ENCODE measurements at regions not wholly inside any gene's neighbourhood (a gene's known extent, or its start where the extent isn't known, plus 50 kb on each side); places are given as distances from the start of the nearest gene placed in this dataset.
"Not testable (repeated sequence)": the region's sequence is repeated elsewhere in the genome, so short reads cannot be mapped to it uniquely, and the experiment has no call there.

GRCh38 chr5:99030906-99031440, 102.2 kb upstream of the CHD1 start:
- no peak for TF ChIP-seq POLR2A (IDR thresholded peaks at IDR 0.05)
- TF ChIP-seq CTCF (IDR thresholded peaks at IDR 0.05), result no peak
- Histone ChIP-seq H3K4me3 (no peak overlapping the region), H3K4me1 (peaks cover 4 to 23% (median 5%) of the 10 kb centered on the region in 3 donors), H3K27me3 (no peaks in the 10 kb centered on the region), H3K9me3 (no peaks in the 10 kb centered on the region), H3K36me3 (no peaks in the 10 kb centered on the region), H3K27ac (no peak overlapping the region)
- intact Hi-C loops (cut with DNase I), result loop anchor here (5.0 kb wide), 1 partner anchor 124 kb away; no protein-coding TSS in a partner anchor
- DNase-seq, result no peak

- intact Hi-C loops (cut with DNase I), result no loop called here
- H3K36me3 ChIP-seq, result no peaks in the 10 kb centered on the region
- H3K4me3 ChIP-seq, result no peak overlapping the region
- H3K27me3 ChIP-seq, result no peaks in the 10 kb centered on the region
- peaks cover 4 to 28% (median 5%) of the 10 kb centered on the region in 3 donors for H3K4me1 ChIP-seq
- H3K9me3 ChIP-seq, result no peaks in the 10 kb centered on the region
- 91 to 92% methylated on average over 1 of the region's 1 CpG for WGBS, 2 donors
- TF ChIP-seq CTCF (IDR thresholded peaks at IDR 0.05) (no peak), POLR2A (IDR thresholded peaks at IDR 0.05) (no peak)
- no peak for DNase-seq
- no peak overlapping the region for H3K27ac ChIP-seq
Measured at GRCh38 chr5:99029172-99029571, 100.4 kb upstream of the CHD1 start.

- DNase-seq; intact Hi-C loops (cut with DNase I); H3K36me3 ChIP-seq; H3K27me3 ChIP-seq; H3K27ac ChIP-seq; H3K9me3 ChIP-seq; H3K4me3 ChIP-seq: not testable (repeated sequence)
- WGBS, 2 donors, result 78 to 83% methylated on average over 6 of the region's 6 CpGs
- H3K4me1 ChIP-seq, result peaks cover 4 to 19% (median 5%) of the 10 kb centered on the region in 3 donors
Measured at GRCh38 chr5:99028170-99028569, 99.4 kb upstream of the CHD1 start.

GRCh38 chr5:99025298-99026045, 96.7 kb upstream of the CHD1 start:
- TF ChIP-seq CTCF (IDR thresholded peaks at IDR 0.05), result no peak
- TF ChIP-seq POLR2A (IDR thresholded peaks at IDR 0.05), result no peak
- intact Hi-C loops (cut with DNase I), result no loop called here
- Histone ChIP-seq H3K27me3 (no peaks in the 10 kb centered on the region), H3K27ac (no peak overlapping the region), H3K9me3 (no peaks in the 10 kb centered on the region), H3K4me3 (no peak overlapping the region), H3K36me3 (no peaks in the 10 kb centered on the region), H3K4me1 (peaks cover 0 to 11% (median 0%) of the 10 kb centered on the region in 3 donors)
- 58 to 80% methylated on average over 5 of the region's 5 CpGs for whole genome bisulfite sequencing, 2 donors
- no peak for DNase-seq

GRCh38 chr5:99023330-99023729, 94.5 kb upstream of the CHD1 start:
- no peaks in the 10 kb centered on the region for H3K27me3 ChIP-seq
- H3K9me3 ChIP-seq, result no peaks in the 10 kb centered on the region
- H3K4me3 ChIP-seq, result no peak overlapping the region
- DNase-seq, result no peak
- H3K4me1 ChIP-seq, result peaks cover 0 to 21% (median 0%) of the 10 kb centered on the region in 3 donors
- 77 to 80% methylated on average over 3 of the region's 3 CpGs for WGBS, 2 donors
- TF ChIP-seq CTCF (IDR thresholded peaks at IDR 0.05) (no peak), POLR2A (IDR thresholded peaks at IDR 0.05) (no peak)
- intact Hi-C loops (cut with DNase I), result no loop called here
- no peaks in the 10 kb centered on the region for H3K36me3 ChIP-seq
- H3K27ac ChIP-seq, result no peak overlapping the region

Data from esophagus squamous epithelium (tissue), 5 donors.